ENCODE measurements at regions not wholly inside any gene's neighbourhood (a gene's known extent, or its start where the extent isn't known, plus 50 kb on each side); places are given as distances from the start of the nearest gene placed in this dataset.

DNA sequence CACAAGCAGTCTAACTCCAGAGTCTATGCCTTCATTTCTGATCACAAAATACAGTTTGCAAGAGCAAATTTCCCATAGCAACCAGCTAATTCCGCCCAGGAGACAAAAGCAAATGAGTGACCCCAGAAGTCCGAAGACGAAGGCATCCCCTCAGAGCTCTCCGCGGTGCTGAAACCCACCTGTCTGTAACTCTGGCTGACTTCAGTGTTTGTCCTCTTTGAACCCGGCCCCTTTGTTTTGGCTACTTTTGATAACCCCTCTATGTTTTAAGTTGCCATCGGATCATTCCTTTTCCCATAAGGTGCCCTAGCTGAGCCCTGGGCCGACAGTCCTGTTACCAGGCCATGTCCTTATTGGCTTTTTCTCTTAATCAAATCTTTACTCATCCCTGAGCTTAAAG lies 515.8 kb downstream of the PTPRU start:
- no peak for TF ChIP-seq BHLHE40 (IDR thresholded peaks at IDR 0.05; ENCODE audit: borderline replicate concordance)
- TF ChIP-seq ZNF384 (IDR thresholded peaks at IDR 0.05): no peak
- no peak for TF ChIP-seq SP1 (IDR thresholded peaks at IDR 0.05)
- no peak for TF ChIP-seq LEF1 (IDR thresholded peaks at IDR 0.05; ENCODE audit: borderline replicate concordance)
